GM21360 (cell line): ENCODE measurements at regions not wholly inside any gene's neighbourhood (a gene's known extent, or its start where the extent isn't known, plus 50 kb on each side); places are given as distances from the start of the nearest gene placed in this dataset.
"Not testable (repeated sequence)": the region's sequence is repeated elsewhere in the genome, so short reads cannot be mapped to it uniquely, and the experiment has no call there.

Experiments
- ATAC-seq: cut with Tn5 transposase; IDR thresholded peaks from one replicate; pipeline ENCODE4 v1.9.1; 2021; ENCODE audit warnings: mild to moderate bottlenecking, moderate library complexity; ENCODE audit not compliant: unreplicated experiment

- ATAC-seq = not testable (repeated sequence)
Observed at GRCh38 chr16:21487956-21488355, 111.4 kb upstream of the METTL9 start.

DNA sequence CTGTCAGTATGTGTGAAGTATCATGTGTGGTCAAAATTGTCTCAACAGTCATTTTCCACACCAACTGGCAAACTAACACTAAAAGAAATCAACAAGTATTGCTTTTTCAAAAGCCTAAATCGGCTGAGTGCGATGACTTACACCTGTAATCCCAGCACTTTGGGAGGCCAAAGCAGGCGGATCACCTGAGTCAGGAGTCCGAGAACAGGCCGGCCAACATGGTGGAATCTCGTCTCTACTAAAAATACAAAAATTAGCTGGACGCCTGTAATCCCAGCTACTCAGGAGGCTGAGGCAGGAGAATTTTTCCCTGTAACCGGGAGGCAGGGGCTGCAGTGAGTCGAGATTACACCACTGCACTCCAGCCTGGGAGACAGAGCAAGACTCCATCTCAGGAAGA, 100.3 kb upstream of the METTL9 start:
- ATAC-seq = not testable (repeated sequence)

DNA sequence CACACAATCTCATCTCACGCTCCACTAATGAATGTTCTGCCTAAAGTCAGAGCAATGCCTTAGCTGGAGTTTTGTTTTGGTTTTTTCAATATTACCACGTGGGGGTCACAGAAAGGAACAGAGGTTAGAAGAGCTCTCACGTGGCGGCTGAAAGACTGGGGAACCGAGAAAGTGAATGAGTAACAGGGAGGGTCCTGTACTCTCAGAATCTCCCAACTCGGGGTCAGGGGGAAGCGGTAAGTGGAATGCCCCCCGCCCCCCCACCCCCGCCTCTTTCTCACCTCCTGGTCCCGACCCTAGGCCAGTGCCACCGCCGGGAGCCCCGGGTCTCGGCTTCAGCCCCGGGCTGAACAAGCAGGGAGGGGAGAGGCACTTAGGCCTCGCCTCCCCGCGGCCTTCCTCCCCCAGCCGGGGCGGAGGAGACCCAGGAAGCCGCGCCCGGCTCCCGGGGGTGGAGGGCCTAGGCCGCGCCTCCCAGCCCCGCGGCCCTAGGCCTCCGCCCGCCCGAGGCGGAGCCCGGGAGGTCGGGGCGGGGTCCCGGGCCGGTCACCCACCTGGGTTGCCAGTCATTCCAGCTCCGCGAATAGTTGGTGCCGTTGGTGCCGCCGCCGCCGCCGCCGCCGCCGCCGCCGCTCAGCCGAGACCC, 98.0 kb upstream of the METTL9 start:
- ATAC-seq = peak; percentile 47

DNA sequence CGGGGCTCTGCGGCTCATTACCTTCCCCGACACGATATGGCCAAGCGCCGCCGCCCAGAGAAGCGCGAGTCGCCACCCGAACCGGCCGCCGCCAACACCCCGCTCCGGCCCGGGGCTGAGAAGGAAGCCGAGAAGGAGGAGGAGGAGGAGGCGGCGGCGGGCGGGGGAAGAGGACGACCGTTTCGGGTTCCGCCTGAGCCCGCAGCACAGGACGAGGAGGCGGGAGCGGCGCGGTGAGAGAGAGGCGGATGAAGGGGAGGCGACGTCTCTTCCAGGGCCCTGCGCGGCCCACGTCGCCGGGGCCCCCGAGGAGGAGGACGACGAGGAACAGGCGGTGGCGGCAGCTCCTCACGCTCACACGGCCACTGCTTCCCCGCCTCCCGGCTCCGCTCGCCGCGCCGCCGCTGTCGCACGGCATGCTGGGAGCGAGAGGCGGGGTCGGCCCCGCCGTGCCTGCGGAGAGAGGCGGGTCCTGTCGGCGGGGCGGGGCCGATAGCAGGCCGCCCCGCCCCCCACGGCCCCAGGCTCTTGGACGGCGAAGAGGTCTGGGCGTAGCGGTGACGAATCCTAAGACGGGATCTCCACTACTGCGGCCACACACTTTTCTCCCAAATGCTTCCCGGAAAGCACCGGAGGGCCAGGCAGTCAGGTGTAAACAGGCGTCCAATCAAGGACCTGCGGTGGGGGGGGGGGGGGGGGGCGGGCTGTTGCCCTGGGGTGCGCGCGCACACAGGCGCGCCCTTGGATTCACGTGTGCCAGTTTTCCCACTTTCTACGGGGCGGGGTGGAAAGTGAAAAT, 97.3 kb upstream of the METTL9 start:
- peak; percentile 70 for ATAC-seq

DNA sequence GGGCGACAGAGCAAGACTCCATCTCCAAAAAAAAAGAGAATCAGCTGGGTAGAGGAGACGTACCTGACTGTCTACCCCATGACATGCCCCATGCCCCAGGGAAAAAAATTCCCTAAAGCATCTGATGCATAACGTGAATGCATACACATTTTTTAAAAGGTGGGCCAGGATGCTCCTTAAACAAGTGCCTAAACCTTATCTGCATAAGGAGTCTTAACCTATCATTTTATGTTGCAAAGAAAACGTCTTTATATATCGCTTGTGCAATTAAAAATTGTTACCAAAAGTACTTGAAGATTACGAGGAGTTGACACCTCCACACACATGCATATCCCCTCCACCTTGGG, 95.8 kb upstream of the METTL9 start:
- not testable (repeated sequence) for ATAC-seq

DNA sequence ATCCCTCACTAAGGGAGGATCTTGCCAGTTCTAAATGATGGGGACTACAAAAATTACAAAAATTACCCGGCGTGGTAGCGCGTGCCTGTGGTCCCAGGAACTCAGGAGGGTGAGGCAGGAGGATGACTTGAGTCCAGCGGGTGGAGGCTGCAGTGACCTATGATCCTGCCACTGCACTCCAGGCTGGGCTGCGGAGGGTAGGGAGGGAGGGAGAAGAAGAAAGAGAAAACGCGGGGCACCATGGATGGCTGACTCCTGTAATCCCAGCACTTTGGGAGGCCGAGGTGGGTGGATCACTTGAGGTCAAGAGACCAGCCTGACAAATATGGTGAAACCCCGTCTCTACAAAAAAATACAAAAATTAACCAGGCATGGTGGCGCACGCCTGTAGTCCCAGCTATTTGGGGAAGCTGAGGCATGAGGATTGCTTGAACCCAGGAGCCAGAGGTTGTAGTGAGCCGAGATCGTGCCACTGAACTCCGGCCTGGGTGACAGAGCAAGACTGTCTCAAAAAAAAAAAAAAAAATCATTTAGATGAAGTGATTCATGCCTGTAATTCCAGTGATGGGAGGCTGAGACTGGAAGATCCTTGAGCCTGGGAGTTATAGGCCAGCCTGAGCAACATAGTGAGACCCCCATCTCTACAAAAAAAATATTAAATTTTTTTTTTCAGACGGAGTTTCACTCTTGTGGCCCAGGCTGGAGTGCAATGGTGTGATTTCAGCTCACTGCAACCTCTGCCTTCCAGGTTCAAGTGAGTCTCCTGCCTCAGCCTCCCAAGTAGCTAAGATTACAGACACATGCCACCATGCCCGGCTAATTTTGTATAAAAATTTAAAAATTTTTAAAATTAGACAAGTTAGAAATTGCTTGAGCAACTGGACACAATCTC, 95.2 kb upstream of the METTL9 start:
- not testable (repeated sequence) for ATAC-seq

- not testable (repeated sequence) for ATAC-seq
Observed at GRCh38 chr16:21505751-21506520, 93.4 kb upstream of the METTL9 start.

DNA sequence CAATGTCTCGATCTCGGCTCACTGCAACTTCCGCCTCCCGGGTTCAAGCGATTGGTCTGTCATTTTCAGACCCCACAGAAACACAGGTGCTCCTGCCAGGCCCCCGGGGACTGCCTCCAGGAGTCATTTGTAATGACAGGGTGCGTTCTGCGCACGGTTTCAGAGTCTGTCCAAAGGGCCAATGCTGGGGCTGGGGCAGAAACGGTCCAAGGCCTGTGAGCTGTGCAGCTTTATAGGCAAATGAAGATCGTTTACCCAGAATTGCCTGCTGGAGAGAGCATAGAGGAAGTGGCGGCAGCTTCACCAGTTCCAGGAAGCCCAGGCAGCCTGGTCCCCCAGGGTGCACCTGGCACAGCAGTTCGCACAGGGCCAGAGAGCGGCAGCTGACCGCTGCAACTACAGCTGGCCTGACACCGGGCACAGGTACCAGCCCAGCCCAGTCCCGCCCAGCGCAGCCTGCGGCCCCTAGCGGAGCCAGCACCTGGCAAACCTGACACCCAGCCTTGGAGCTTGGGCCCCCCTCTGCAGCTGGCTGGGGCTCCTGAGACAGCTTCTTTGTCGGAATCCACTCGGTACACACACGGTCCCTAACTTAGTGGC, 92.4 kb upstream of the METTL9 start:
- ATAC-seq = peak; percentile 40

- not testable (repeated sequence) for ATAC-seq
Observed at GRCh38 chr16:21507631-21508305, 91.6 kb upstream of the METTL9 start.

DNA sequence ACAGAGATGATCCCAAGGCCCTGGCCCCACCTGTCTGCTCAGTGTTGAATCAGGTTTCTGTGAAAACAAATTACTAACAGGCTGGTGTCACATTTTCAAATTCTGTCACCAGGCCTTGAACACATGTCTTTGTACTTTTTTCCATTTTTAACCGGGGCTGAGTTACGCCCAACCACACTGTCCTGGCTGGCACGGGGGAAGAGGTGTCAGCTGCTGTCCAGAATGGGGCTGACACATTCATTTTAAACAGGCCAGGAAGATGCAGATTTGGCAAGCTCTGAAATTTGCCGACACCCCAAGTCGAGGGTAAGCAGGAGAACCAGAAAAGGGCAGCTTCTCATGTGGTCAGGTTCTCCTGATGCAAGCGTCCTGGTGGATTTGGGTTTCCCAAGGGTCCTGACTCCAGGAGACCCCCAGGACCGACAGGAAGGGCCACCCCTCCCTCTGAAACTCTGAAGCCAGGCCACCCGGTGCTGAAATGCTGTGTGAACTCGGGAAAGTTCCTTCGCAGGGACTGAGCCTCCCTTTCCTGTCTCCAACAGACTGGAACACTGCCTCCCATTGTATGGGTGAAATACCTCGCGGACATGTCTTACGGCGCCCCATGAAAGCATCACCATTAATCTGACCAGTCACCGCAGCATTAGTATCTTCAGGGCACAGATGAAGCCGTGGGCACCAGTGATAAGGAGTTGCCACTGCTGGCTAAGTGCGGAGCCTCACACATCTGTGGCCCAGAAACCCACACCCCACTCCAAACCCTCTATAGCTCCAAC, 90.5 kb upstream of the METTL9 start:
- not testable (repeated sequence) for ATAC-seq

DNA sequence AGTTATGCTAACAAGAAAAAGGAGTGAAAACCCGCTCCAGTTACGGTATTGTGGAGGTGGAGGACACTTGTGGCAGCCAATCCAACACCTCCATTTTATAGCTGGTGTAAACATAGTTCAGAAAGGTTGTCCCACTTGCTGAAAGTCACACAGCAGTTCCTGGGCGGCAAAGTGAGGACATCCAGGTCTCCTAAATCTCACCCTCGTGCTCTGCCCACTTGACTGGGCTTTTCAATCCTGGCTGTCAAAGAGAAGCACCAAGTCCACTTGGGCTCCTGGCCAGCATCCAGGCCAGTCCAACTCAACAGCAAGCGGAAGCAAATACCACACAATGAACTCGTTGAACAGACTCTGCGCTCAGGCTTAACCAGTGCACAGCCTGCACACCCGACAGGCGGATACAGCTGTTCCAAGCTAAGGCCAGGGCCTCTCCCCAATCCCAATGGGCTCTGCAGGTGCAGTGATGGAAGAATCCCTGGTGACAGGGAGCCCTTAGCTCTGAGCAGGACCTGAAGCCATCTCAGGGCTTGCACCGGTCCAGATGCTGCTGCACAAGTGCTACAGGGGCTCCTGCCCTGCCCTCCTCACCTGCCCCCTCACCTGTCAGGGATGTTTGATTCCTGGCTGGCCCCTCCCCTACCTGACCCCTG, 89.8 kb upstream of the METTL9 start:
- not testable (repeated sequence) for ATAC-seq

GRCh38 chr16:21510869-21511255, 88.5 kb upstream of the METTL9 start:
- ATAC-seq = not testable (repeated sequence)

DNA sequence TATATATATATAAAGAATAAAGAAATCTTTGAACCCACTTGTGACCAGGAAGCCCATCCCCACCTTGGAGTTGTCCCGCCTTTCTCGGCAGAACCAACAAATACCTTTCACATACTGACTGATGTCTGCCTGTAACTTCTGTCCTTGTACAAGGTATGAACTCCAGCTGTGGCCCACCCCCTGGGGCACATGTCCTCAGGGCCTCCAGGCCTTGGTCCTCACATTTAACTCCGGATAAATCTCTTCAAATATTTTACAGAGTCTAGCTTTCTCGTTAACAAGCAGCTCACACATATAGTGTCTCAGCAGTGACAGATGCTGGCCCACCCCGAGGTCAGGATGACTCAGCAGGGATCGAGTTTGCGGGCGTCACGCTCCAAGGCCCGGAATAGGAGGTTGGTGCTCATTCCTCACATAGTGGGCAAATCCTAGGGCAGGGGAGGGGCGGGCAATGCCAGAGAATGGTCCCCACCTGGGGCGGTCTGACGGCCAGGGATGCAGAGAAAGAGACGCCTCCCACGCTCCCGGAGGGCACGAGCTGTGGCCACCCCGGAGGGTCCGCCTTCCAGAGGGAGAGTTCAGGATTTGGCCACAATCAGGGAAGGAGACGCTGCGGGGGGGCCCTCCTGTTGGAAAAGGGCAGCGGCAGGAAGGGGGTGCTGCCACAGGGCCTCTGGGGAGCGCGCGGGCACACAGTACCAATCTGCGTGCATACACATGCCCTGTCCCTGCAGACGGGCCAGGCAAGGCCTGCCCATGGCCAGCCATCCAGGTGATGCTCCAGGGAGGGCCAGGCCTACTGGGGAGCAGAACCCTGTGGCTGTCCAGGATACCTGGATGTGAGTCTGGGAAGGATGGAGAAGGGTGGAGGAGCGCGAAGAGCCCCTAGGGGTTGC, 87.8 kb upstream of the METTL9 start:
- ATAC-seq = not testable (repeated sequence)

DNA sequence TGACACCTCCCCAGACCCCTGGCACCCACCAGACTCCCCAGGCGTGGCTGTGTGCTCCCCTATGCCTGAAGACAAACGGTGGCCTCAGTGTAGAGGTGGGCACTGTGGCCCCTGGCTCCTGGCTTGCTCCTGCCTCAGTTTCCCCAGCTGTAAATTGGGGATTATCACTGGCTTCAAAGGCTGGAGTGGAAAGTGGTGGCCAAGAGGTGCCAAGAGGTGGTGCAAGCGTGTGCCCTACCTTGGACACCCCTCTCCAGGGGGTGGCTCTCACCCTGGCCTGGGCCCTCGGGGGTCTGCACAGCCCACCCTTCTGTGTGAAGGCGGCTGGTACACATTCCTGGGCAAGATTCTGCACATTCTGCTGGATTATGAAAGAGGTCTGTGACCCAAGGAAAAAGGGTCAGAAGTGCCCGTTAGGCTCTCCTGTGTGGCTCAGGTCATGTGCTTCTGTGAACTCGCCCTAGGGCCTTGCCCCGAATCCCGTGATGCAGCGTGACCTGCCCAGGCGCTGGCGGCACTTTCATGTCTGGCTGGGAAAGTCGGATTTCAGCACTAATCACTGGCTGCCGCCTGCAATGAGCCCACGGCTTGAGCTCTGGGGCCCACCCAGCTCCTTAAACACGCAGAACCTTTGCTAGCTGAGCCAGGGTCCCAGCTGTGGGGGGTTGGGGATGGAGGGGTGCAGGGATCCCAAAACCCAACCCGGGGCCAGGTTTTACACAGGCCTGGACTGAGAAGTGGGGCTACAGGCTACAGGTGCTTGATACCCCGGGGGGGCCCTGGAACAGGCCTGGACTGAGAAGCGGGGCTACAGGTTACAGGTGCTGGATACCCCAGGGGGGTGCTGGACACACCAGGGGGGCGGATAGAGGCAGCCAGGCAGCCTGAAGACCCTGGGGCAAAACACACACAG, 86.8 kb upstream of the METTL9 start:
- not testable (repeated sequence) for ATAC-seq

- ATAC-seq = not testable (repeated sequence)
Observed at GRCh38 chr16:21513337-21513741, 86.0 kb upstream of the METTL9 start.

DNA sequence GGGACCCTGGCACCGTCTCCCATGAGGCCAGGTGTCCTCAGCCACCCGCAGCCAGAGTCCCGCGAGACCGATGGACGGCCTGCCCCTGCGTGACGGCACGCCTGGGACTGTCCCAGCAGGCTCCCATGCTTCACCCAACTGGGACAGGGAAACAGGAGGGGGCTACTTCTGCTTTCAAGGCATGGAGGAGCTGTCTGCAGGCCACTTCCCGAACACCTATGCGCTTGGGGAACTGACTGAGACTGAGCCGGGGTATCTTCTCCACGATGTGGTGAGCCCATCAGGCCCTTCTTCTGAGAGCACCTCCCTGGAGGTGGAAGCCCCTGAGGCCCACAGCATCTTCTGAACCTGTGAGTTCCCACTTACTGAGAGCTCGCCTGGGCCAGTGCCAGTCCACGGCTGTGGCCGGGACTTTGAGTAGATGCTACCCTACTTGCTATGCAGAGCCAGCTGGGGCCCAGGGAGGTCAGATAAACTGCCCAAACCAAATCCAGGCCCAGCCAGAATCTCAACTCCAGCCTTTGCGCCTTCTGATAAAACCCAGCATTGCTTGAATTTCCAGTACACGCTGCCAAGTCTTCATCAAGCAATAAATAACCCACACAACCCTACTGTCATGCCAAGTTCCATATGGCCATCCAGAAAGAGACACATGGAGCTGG, 85.4 kb upstream of the METTL9 start:
- ATAC-seq = peak; percentile 25
